ENCODE measurements at regions not wholly inside any gene's neighbourhood (a gene's known extent, or its start where the extent isn't known, plus 50 kb on each side); places are given as distances from the start of the nearest gene placed in this dataset.

GRCh38 chr5:174665347-174665746 lies 59.0 kb upstream of the MSX2 start:
- no peak for TF ChIP-seq CTCF (IDR thresholded peaks at IDR 0.05; ENCODE audit: low read depth, low read length)
- H3K4me3 ChIP-seq (replicated peaks in 1 of 2; ENCODE audit: low read depth in 2 of 2, low read length in 2 of 2), result no peak overlapping the region
- no peak for DNase-seq (ENCODE audit: low read depth in 2 of 2)

- TF ChIP-seq CTCF (IDR thresholded peaks at IDR 0.05; ENCODE audit: low read depth, low read length), result no peak
- no peak for DNase-seq (ENCODE audit: low read depth in 2 of 2)
- no peak overlapping the region for H3K4me3 ChIP-seq (replicated peaks in 1 of 2; ENCODE audit: low read depth in 2 of 2, low read length in 2 of 2)
Observed at GRCh38 chr5:174667526-174667925, 56.9 kb upstream of the MSX2 start.

- no peak overlapping the region for H3K4me3 ChIP-seq (replicated peaks in 1 of 2; ENCODE audit: low read depth in 2 of 2, low read length in 2 of 2)
- no peak for DNase-seq (ENCODE audit: low read depth in 2 of 2)
- no peak for TF ChIP-seq CTCF (IDR thresholded peaks at IDR 0.05; ENCODE audit: low read depth, low read length)
Observed at GRCh38 chr5:174668349-174668748, 56.0 kb upstream of the MSX2 start.

All from cardiac fibroblast (primary cell).